Muscle of leg (tissue), 3 donors: ENCODE measurements at regions not wholly inside any gene's neighbourhood (a gene's known extent, or its start where the extent isn't known, plus 50 kb on each side); places are given as distances from the start of the nearest gene placed in this dataset.
A peak's percentile ranks its signal among the peaks of the same experiment; 100 is the strongest.
"Not testable (repeated sequence)": the region's sequence is repeated elsewhere in the genome, so short reads cannot be mapped to it uniquely, and the experiment has no call there.

Experiments
- DNase-seq: peaks from one replicate; pipeline ENCODE4 v3.0.0; 2013
- H3K27ac ChIP-seq: one replicate; pipeline ENCODE4 v1.5.1; 2013; ENCODE audit warnings: mild to moderate bottlenecking, low read length, control low read depth
- H3K27me3 ChIP-seq: one replicate; pipeline ENCODE4 v1.6.1; 2013; ENCODE audit warnings: low read length; ENCODE audit not compliant: control insufficient read depth, insufficient read depth
- H3K36me3 ChIP-seq: one replicate; pipeline ENCODE4 v1.6.1; 2013; ENCODE audit warnings: low read length; ENCODE audit not compliant: control insufficient read depth, insufficient read depth
- H3K4me1 ChIP-seq: one replicate; pipeline ENCODE4 v1.6.1; 2013; ENCODE audit warnings: low read length; ENCODE audit not compliant: control insufficient read depth, insufficient read depth
- H3K4me3 ChIP-seq: one replicate; pipeline ENCODE4 v1.5.1; 2013; ENCODE audit warnings: low read length, control low read depth
- H3K9me3 ChIP-seq: replicated peaks from 2 replicates; pipeline ENCODE4 v1.6.1; 2013; ENCODE audit warnings: low read depth, low read length; ENCODE audit not compliant: control insufficient read depth
- WGBS: methylation state at CpG from one replicate; pipeline ENCODE4 v1.1.5; 2013; ENCODE audit warnings: missing lambda C conversion rate; ENCODE audit not compliant: insufficient coverage; 5-methylcytosine and 5-hydroxymethylcytosine counted together

- H3K36me3 ChIP-seq = no peaks in the 10 kb centered on the region
- H3K4me1 ChIP-seq = peaks cover 24% of the 10 kb centered on the region
- no peak overlapping the region for H3K27ac ChIP-seq
- WGBS = 36% methylated on average over 3 of the region's 9 CpGs
- H3K4me3 ChIP-seq = no peak overlapping the region
- H3K27me3 ChIP-seq = no peaks in the 10 kb centered on the region
- DNase-seq = peak; percentile 25
- no peaks in the 10 kb centered on the region for H3K9me3 ChIP-seq
Observed at GRCh38 chr18:76621226-76621625, 126.2 kb upstream of the ZNF516 start.

GRCh38 chr18:76620321-76621170 is 125.5 kb upstream of the ZNF516 start:
- Histone ChIP-seq H3K27me3 (no peaks in the 10 kb centered on the region), H3K4me1 (peaks cover 24% of the 10 kb centered on the region), H3K4me3 (peak overlapping the region; percentile 47), H3K27ac (peak overlapping the region; percentile 92), H3K9me3 (no peaks in the 10 kb centered on the region), H3K36me3 (no peaks in the 10 kb centered on the region)
- WGBS = 13% methylated on average over 25 of the region's 30 CpGs
- peak; percentile 92 for DNase-seq

- peaks cover 24% of the 10 kb centered on the region for H3K4me1 ChIP-seq
- DNase-seq = peak; percentile 96
- no peaks in the 10 kb centered on the region for H3K9me3 ChIP-seq
- H3K27me3 ChIP-seq = no peaks in the 10 kb centered on the region
- H3K4me3 ChIP-seq = peak overlapping the region; percentile 47
- WGBS = 3% methylated on average over 20 of the region's 27 CpGs
- no peaks in the 10 kb centered on the region for H3K36me3 ChIP-seq
- peak overlapping the region; percentile 92 for H3K27ac ChIP-seq
Observed at GRCh38 chr18:76619621-76620315, 124.7 kb upstream of the ZNF516 start.

GRCh38 chr18:76619261-76619620 is 124.2 kb upstream of the ZNF516 start:
- Histone ChIP-seq H3K27me3 (no peaks in the 10 kb centered on the region), H3K36me3 (no peaks in the 10 kb centered on the region), H3K27ac (peak overlapping the region; percentile 92), H3K4me1 (peaks cover 24% of the 10 kb centered on the region), H3K4me3 (no peak overlapping the region), H3K9me3 (no peaks in the 10 kb centered on the region)
- no peak for DNase-seq
- WGBS = 21% methylated on average over 10 of the region's 11 CpGs

- Histone ChIP-seq H3K36me3 (no peaks in the 10 kb centered on the region), H3K9me3 (no peaks in the 10 kb centered on the region), H3K27me3 (no peaks in the 10 kb centered on the region), H3K27ac (peak overlapping the region; percentile 92), H3K4me1 (peaks cover 24% of the 10 kb centered on the region), H3K4me3 (no peak overlapping the region)
- WGBS = 21% methylated on average over 2 of the region's 2 CpGs
- DNase-seq = no peak
Observed at GRCh38 chr18:76618721-76619120, 123.7 kb upstream of the ZNF516 start.

- Histone ChIP-seq H3K9me3 (no peaks in the 10 kb centered on the region), H3K4me3 (no peak overlapping the region), H3K27ac (no peak overlapping the region), H3K4me1 (peaks cover 24% of the 10 kb centered on the region), H3K27me3 (no peaks in the 10 kb centered on the region), H3K36me3 (no peaks in the 10 kb centered on the region)
- no peak for DNase-seq
- 61% methylated on average over 6 of the region's 7 CpGs for WGBS
Observed at GRCh38 chr18:76616373-76616772, 121.3 kb upstream of the ZNF516 start.

- no peak for DNase-seq
- Histone ChIP-seq H3K27me3 (no peaks in the 10 kb centered on the region), H3K36me3 (no peaks in the 10 kb centered on the region), H3K4me1 (peaks cover 15% of the 10 kb centered on the region), H3K27ac (no peak overlapping the region), H3K9me3 (no peaks in the 10 kb centered on the region), H3K4me3 (no peak overlapping the region)
- WGBS = 62% methylated on average over 11 of the region's 17 CpGs
Observed at GRCh38 chr18:76615065-76615733, 120.2 kb upstream of the ZNF516 start.

- H3K27ac ChIP-seq = no peak overlapping the region
- H3K4me1 ChIP-seq = peaks cover 2% of the 10 kb centered on the region
- WGBS = 89% methylated on average over 25 of the region's 25 CpGs
Observed at GRCh38 chr18:76613755-76614120, 118.7 kb upstream of the ZNF516 start.

GRCh38 chr18:76613053-76613754 is 118.2 kb upstream of the ZNF516 start:
- no peak for DNase-seq
- no peak overlapping the region for H3K4me3 ChIP-seq
- H3K9me3 ChIP-seq = no peaks in the 10 kb centered on the region
- 85% methylated on average over 5 of the region's 16 CpGs for WGBS
- H3K27ac ChIP-seq = no peak overlapping the region
- no peaks in the 10 kb centered on the region for H3K4me1 ChIP-seq
- no peaks in the 10 kb centered on the region for H3K36me3 ChIP-seq
- no peaks in the 10 kb centered on the region for H3K27me3 ChIP-seq

More at GRCh38 chr18:76613755-76614120, 118.7 kb upstream of the ZNF516 start:
- Histone ChIP-seq H3K36me3 (no peaks in the 10 kb centered on the region), H3K27me3 (no peaks in the 10 kb centered on the region), H3K4me3 (no peak overlapping the region), H3K9me3 (no peaks in the 10 kb centered on the region)
- DNase-seq = no peak

- not testable (repeated sequence) for H3K36me3 ChIP-seq, H3K27ac ChIP-seq, H3K4me1 ChIP-seq, H3K27me3 ChIP-seq, H3K9me3 ChIP-seq, DNase-seq, H3K4me3 ChIP-seq
- 92% methylated on average over 26 of the region's 26 CpGs for WGBS
Observed at GRCh38 chr18:76611750-76612045, 116.7 kb upstream of the ZNF516 start.
